GM12892 (cell line): ENCODE measurements at regions not wholly inside any gene's neighbourhood (a gene's known extent, or its start where the extent isn't known, plus 50 kb on each side); places are given as distances from the start of the nearest gene placed in this dataset.

Experiments
- POLR2AphosphoS5 ChIP-seq: IDR thresholded peaks from 2 replicates; pipeline ENCODE4 v1.6.1; 2011; ENCODE audit warnings: low read depth, low read length, control low read depth
- TAF1 ChIP-seq: IDR thresholded peaks from 2 replicates; pipeline ENCODE4 v1.6.1; 2011; ENCODE audit warnings: low read depth, mild to moderate bottlenecking, control low read depth, low read length, borderline replicate concordance

GRCh38 chr6:117149324-117149723 lies 116.0 kb upstream of the VGLL2 start:
- TF ChIP-seq TAF1 (no peak), POLR2AphosphoS5 (no peak)
